HG03103 (cell line): ENCODE measurements at regions not wholly inside any gene's neighbourhood (a gene's known extent, or its start where the extent isn't known, plus 50 kb on each side); places are given as distances from the start of the nearest gene placed in this dataset.

Experiments
- ATAC-seq: cut with Tn5 transposase; IDR thresholded peaks from one replicate; pipeline ENCODE4 v1.9.1; 2021; ENCODE audit warnings: low read depth; ENCODE audit not compliant: unreplicated experiment

GRCh38 chr14:29098656-29099055, 332.1 kb downstream of the FOXG1 start:
- no peak for ATAC-seq

- no peak for ATAC-seq
Observed at GRCh38 chr14:29102266-29102665, 335.7 kb downstream of the FOXG1 start.

GRCh38 chr14:29102996-29103395, 336.4 kb downstream of the FOXG1 start:
- ATAC-seq, result no peak

GRCh38 chr14:29108908-29109307, 342.3 kb downstream of the FOXG1 start:
- no peak for ATAC-seq

- ATAC-seq, result no peak
Observed at GRCh38 chr14:29109589-29109988, 343.0 kb downstream of the FOXG1 start.

GRCh38 chr14:29111554-29111953, 345.0 kb downstream of the FOXG1 start:
- ATAC-seq, result no peak

GRCh38 chr14:29123017-29123416, 356.4 kb downstream of the FOXG1 start:
- no peak for ATAC-seq

- ATAC-seq, result no peak
Observed at GRCh38 chr14:29126361-29126760, 359.8 kb downstream of the FOXG1 start.

- ATAC-seq, result no peak
Observed at GRCh38 chr14:29126865-29127264, 360.3 kb downstream of the FOXG1 start.

GRCh38 chr14:29140016-29140415, 373.4 kb downstream of the FOXG1 start:
- ATAC-seq, result no peak

- ATAC-seq, result no peak
Observed at GRCh38 chr14:29144621-29145020, 378.0 kb downstream of the FOXG1 start.

- ATAC-seq, result no peak
Observed at GRCh38 chr14:29148221-29148620, 381.6 kb downstream of the FOXG1 start.

GRCh38 chr14:29149798-29150197, 383.2 kb downstream of the FOXG1 start:
- no peak for ATAC-seq

- no peak for ATAC-seq
Observed at GRCh38 chr14:29150659-29151058, 384.1 kb downstream of the FOXG1 start.

- no peak for ATAC-seq
Observed at GRCh38 chr14:29156096-29156495, 389.5 kb downstream of the FOXG1 start.

GRCh38 chr14:29161593-29161992, 395.0 kb downstream of the FOXG1 start:
- ATAC-seq, result no peak

GRCh38 chr14:29163109-29163508, 396.5 kb downstream of the FOXG1 start:
- ATAC-seq, result no peak

GRCh38 chr14:29165431-29165830, 398.8 kb downstream of the FOXG1 start:
- no peak for ATAC-seq

GRCh38 chr14:29166507-29166906, 399.9 kb downstream of the FOXG1 start:
- ATAC-seq, result no peak

- no peak for ATAC-seq
Observed at GRCh38 chr14:29168149-29168548, 401.6 kb downstream of the FOXG1 start.

GRCh38 chr14:29169408-29169807, 402.8 kb downstream of the FOXG1 start:
- no peak for ATAC-seq

- ATAC-seq, result no peak
Observed at GRCh38 chr14:29175706-29176105, 409.1 kb downstream of the FOXG1 start.

- ATAC-seq, result no peak
Observed at GRCh38 chr14:29176876-29177275, 410.3 kb downstream of the FOXG1 start.
